ENCODE measurements at regions not wholly inside any gene's neighbourhood (a gene's known extent, or its start where the extent isn't known, plus 50 kb on each side); places are given as distances from the start of the nearest gene placed in this dataset.

DNA sequence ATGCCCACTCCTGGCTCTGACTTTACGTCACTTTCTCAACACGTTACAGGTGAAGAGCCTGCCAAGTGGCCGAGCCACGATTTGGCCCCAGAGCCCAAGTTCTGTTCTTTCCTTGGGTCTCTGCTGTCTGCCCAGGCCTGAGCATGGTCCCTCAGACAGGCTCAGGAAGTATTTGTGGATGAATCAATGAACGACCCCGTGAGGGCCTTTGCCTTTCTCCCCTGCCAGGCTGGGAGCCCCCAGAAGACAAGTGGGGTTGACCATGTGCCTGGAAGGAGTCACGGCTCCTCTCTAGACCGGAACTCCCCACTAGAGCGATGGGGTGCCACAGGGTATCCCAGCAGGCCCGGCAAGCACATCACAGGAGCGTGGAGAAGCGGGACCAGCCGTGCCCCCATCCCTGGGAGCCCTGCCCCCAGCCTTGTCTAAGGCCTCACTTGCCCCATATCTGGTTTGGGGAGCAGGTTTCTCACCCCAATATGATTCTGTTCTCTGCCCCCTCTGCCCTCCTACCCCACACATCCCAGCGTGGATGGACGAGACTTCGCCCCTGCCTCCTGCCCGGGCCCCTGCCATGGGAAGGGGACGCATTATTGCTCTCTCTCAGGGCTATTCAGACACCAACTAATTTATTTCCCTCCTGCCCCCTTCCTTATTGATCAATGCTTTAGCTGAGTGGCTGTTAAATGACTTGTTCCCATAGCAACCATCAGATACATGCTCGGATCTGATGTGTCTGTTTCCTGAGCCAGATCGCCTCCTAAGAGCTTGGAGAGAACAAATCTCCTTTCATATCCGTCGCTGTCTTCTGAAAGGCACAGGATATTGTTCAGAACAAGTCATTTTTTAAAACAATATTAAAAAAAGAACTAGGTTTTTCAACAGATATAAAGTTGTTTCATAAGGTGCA lies 69.0 kb downstream of the DIO3 start:
- TF ChIP-seq POLR2A (IDR thresholded peaks at IDR 0.05; ENCODE audit: low read length) (no peak), MAFK (IDR thresholded peaks at IDR 0.05; ENCODE audit: partially characterized antibody) (no peak), RAD21 (conservative IDR thresholded peaks at IDR 0.05 in 1 of 2, IDR thresholded peaks at IDR 0.05 in 1 of 2) (no peak), FOSL2 (IDR thresholded peaks at IDR 0.05) (no peak), FOSL2 (CRISPR knock-in tag; IDR thresholded peaks at IDR 0.05) (no peak), CEBPB (IDR thresholded peaks at IDR 0.05) (no peak), HOXA7 (CRISPR knock-in tag; IDR thresholded peaks at IDR 0.05) (no peak), ZSCAN20 (CRISPR knock-in tag; IDR thresholded peaks at IDR 0.05) (no peak)
- TF ChIP-seq, protein P1, sequence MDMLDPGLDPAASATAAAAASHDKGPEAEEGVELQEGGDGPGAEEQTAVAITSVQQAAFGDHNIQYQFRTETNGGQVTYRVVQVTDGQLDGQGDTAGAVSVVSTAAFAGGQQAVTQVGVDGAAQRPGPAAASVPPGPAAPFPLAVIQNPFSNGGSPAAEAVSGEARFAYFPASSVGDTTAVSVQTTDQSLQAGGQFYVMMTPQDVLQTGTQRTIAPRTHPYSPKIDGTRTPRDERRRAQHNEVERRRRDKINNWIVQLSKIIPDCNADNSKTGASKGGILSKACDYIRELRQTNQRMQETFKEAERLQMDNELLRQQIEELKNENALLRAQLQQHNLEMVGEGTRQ (IDR thresholded peaks at IDR 0.05), result no peak
- TF ChIP-seq, protein P2, sequence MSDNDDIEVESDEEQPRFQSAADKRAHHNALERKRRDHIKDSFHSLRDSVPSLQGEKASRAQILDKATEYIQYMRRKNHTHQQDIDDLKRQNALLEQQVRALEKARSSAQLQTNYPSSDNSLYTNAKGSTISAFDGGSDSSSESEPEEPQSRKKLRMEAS (IDR thresholded peaks at IDR 0.05), result no peak
- TF ChIP-seq, protein P3, sequence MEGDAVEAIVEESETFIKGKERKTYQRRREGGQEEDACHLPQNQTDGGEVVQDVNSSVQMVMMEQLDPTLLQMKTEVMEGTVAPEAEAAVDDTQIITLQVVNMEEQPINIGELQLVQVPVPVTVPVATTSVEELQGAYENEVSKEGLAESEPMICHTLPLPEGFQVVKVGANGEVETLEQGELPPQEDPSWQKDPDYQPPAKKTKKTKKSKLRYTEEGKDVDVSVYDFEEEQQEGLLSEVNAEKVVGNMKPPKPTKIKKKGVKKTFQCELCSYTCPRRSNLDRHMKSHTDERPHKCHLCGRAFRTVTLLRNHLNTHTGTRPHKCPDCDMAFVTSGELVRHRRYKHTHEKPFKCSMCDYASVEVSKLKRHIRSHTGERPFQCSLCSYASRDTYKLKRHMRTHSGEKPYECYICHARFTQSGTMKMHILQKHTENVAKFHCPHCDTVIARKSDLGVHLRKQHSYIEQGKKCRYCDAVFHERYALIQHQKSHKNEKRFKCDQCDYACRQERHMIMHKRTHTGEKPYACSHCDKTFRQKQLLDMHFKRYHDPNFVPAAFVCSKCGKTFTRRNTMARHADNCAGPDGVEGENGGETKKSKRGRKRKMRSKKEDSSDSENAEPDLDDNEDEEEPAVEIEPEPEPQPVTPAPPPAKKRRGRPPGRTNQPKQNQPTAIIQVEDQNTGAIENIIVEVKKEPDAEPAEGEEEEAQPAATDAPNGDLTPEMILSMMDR (IDR thresholded peaks at IDR 0.05), result no peak
